Upper lobe of left lung (tissue), 6 donors: ENCODE measurements at regions not wholly inside any gene's neighbourhood (a gene's known extent, or its start where the extent isn't known, plus 50 kb on each side); places are given as distances from the start of the nearest gene placed in this dataset.

Experiments
- ATAC-seq, 2 donors: fragments of 200-7000 bp; cut with Tn5 transposase; one replicate each; pipeline ENCODE4 v1.9.1; 2022; ENCODE audit warnings: mild to moderate bottlenecking in 2 of 2, moderate library complexity in 2 of 2; ENCODE audit not compliant: low FRiP score in 2 of 2
- DNase-seq, 2 donors: peaks; one replicate each; pipeline ENCODE4 v3.0.0-alpha.2; 2019 to 2020
- H3K27ac ChIP-seq, 4 donors: fragments of 200-600 bp; sonication (generic); one replicate each; pipeline ENCODE4 v1.5.1; 2016 to 2019
- H3K27me3 ChIP-seq, 4 donors: fragments of 200-600 bp; sonication (generic); one replicate each; pipeline ENCODE4 v1.5.1; 2017 to 2019
- H3K36me3 ChIP-seq, 4 donors: fragments of 200-600 bp; sonication (generic); one replicate each; pipeline ENCODE4 v1.5.1; 2016 to 2019
- H3K4me1 ChIP-seq, 4 donors: fragments of 200-600 bp; sonication (generic); one replicate each; pipeline ENCODE4 v1.5.1; 2018 to 2019
- H3K4me3 ChIP-seq, 4 donors: fragments of 200-600 bp; sonication (generic); one replicate each; pipeline ENCODE4 v1.5.1; 2017 to 2019; ENCODE audit warnings: mild to moderate bottlenecking in 2 of 4, moderate library complexity in 1 of 4
- H3K9me3 ChIP-seq, 4 donors: fragments of 200-600 bp; sonication (generic); one replicate each; pipeline ENCODE4 v1.5.1; 2018 to 2019
- EP300 ChIP-seq, 4 donors: sonication (generic); formaldehyde crosslinking; IDR thresholded peaks; one replicate each; pipeline ENCODE4 v1.5.1; 2017; ENCODE audit warnings: antibody characterized with exemption in 4 of 4, control low read depth in 2 of 4
- POLR2A ChIP-seq, 4 donors: fragments of 450-650 bp; IDR thresholded peaks; one replicate each; pipeline ENCODE4 v1.5.1; 2016 to 2017; ENCODE audit warnings: antibody characterized with exemption in 4 of 4, mild to moderate bottlenecking in 2 of 4
- POLR2AphosphoS5 ChIP-seq, 2 donors: sonication (generic); formaldehyde crosslinking; IDR thresholded peaks; one replicate each; pipeline ENCODE4 v1.5.1; 2017; ENCODE audit warnings: antibody characterized with exemption in 2 of 2
- WGBS, 2 donors: methylation state at CpG; one replicate each; pipeline ENCODE4 v1.1.5; 2017 to 2018; 5-methylcytosine and 5-hydroxymethylcytosine counted together
- TF ChIP-seq, protein P1 (sequence below), 6 experiments: fragments of 450-650 bp in 4 of 6; fragments of 200-600 bp in 2 of 6; sonication (generic) in 2 of 6; IDR thresholded peaks; one replicate each; pipeline ENCODE4 v1.5.1; 2016 to 2019; ENCODE audit warnings: antibody characterized with exemption in 6 of 6
- donor health status: DM: no; HTN: no; CAD: no; lungs with moderate emphysema.
- donor health status: DM: no; HTN: yes; CAD: no; lungs with severe emphysema.

DNA sequence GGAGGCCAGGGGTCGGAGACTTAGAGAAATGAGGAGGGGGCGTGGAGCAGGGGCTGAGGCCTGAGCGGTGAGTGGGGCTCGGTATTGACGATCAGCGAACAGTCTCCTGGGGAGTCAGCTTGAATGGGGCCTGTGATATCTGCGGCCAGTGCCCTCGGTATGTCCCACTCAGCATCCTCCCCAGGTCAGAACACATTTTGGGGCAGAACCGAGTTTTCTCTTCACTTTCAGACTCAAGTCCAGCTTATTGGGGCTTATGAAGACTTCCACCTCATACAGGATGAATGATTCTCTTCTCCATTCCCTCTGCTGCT is 82.6 kb downstream of the RRM2 start:
- no peaks in the 10 kb centered on the region for H3K27me3 ChIP-seq
- H3K4me3 ChIP-seq = no peak overlapping the region
- TF ChIP-seq, protein P1, sequence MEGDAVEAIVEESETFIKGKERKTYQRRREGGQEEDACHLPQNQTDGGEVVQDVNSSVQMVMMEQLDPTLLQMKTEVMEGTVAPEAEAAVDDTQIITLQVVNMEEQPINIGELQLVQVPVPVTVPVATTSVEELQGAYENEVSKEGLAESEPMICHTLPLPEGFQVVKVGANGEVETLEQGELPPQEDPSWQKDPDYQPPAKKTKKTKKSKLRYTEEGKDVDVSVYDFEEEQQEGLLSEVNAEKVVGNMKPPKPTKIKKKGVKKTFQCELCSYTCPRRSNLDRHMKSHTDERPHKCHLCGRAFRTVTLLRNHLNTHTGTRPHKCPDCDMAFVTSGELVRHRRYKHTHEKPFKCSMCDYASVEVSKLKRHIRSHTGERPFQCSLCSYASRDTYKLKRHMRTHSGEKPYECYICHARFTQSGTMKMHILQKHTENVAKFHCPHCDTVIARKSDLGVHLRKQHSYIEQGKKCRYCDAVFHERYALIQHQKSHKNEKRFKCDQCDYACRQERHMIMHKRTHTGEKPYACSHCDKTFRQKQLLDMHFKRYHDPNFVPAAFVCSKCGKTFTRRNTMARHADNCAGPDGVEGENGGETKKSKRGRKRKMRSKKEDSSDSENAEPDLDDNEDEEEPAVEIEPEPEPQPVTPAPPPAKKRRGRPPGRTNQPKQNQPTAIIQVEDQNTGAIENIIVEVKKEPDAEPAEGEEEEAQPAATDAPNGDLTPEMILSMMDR (IDR thresholded peaks at IDR 0.05) = no peak
- TF ChIP-seq POLR2AphosphoS5 (IDR thresholded peaks at IDR 0.05) = no peak
- no peak for TF ChIP-seq POLR2A (IDR thresholded peaks at IDR 0.05)
- no peak for TF ChIP-seq EP300 (IDR thresholded peaks at IDR 0.05)
- H3K9me3 ChIP-seq = no peaks in the 10 kb centered on the region
- DNase-seq = no peak
- 93 to 98% methylated on average over 9 of the region's 9 CpGs for WGBS, 2 donors
- H3K27ac ChIP-seq = no peak overlapping the region
- H3K36me3 ChIP-seq = no peaks in the 10 kb centered on the region
- ATAC-seq = no peak
- no peaks in the 10 kb centered on the region for H3K4me1 ChIP-seq

- H3K27me3 ChIP-seq = no peaks in the 10 kb centered on the region
- no peak for DNase-seq
- H3K36me3 ChIP-seq = no peaks in the 10 kb centered on the region
- 86 to 90% methylated on average over 5 of the region's 5 CpGs for WGBS, 2 donors
- H3K4me1 ChIP-seq = no peaks in the 10 kb centered on the region
- TF ChIP-seq, protein P1 (IDR thresholded peaks at IDR 0.05) = no peak
- TF ChIP-seq EP300 (IDR thresholded peaks at IDR 0.05) = no peak
- no peak for TF ChIP-seq POLR2A (IDR thresholded peaks at IDR 0.05)
- no peak for TF ChIP-seq POLR2AphosphoS5 (IDR thresholded peaks at IDR 0.05)
- no peak overlapping the region for H3K27ac ChIP-seq
- ATAC-seq = no peak
- no peaks in the 10 kb centered on the region for H3K9me3 ChIP-seq
- H3K4me3 ChIP-seq = no peak overlapping the region
These were observed 86.2 kb downstream of the RRM2 start for GRCh38 chr2:10208736-10209135.

DNA sequence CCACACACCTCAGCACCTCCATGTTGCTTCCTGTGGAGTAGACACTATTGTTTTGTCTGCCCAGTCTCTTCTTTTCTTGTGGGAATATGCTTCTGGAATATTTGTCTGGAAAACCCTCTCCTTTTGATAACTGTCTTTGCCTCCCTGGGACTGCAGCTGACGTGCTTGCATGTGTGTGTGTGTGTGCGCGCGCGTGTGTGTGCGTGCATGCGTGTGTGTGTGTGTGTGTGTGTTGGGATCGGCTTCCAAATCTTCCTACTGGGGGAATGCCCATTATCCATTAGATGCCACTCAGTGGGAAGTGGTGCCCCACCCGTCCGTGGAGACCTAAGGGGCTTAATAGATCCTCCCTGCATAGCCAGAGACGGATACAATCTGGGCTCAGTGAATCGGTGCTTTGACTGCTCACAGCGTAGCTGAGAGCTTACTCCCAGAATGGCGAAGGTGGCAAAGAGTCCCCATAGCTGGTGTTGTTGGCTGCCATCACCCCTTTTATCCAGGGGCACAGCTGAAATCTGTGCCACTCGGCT is 86.9 kb downstream of the RRM2 start:
- ATAC-seq (no peak), DNase-seq (no peak)
- Histone ChIP-seq H3K4me3 (no peak overlapping the region), H3K27ac (no peak overlapping the region), H3K4me1 (no peaks in the 10 kb centered on the region), H3K36me3 (no peaks in the 10 kb centered on the region), H3K27me3 (no peaks in the 10 kb centered on the region), H3K9me3 (no peaks in the 10 kb centered on the region)
- 89 to 91% methylated on average over 14 to 15 of the region's 15 CpGs for WGBS, 2 donors
- no peak for TF ChIP-seq POLR2AphosphoS5 (IDR thresholded peaks at IDR 0.05)

- H3K36me3 ChIP-seq = no peaks in the 10 kb centered on the region
- DNase-seq (no peak), ATAC-seq (no peak)
- H3K9me3 ChIP-seq = no peaks in the 10 kb centered on the region
- H3K27me3 ChIP-seq = no peaks in the 10 kb centered on the region
- no peaks in the 10 kb centered on the region for H3K4me1 ChIP-seq
- TF ChIP-seq POLR2AphosphoS5 (IDR thresholded peaks at IDR 0.05) (no peak), POLR2A (IDR thresholded peaks at IDR 0.05) (no peak), EP300 (IDR thresholded peaks at IDR 0.05) (no peak)
- TF ChIP-seq, protein P1 (IDR thresholded peaks at IDR 0.05) = no peak
- WGBS, 2 donors = 96 to 100% methylated on average over 4 to 6 of the region's 6 CpGs
- H3K27ac ChIP-seq = no peak overlapping the region
- no peak overlapping the region for H3K4me3 ChIP-seq
These were observed 87.8 kb downstream of the RRM2 start for GRCh38 chr2:10210336-10210735.

GRCh38 chr2:10211844-10212422 is 89.4 kb downstream of the RRM2 start:
- WGBS, 2 donors = 93 to 94% methylated on average over 6 of the region's 6 CpGs

More at GRCh38 chr2:10211844-10212422, 89.4 kb downstream of the RRM2 start:
- Histone ChIP-seq H3K27ac (no peak overlapping the region), H3K9me3 (no peaks in the 10 kb centered on the region), H3K4me3 (no peak overlapping the region), H3K36me3 (no peaks in the 10 kb centered on the region), H3K4me1 (no peaks in the 10 kb centered on the region), H3K27me3 (no peaks in the 10 kb centered on the region)
- DNase-seq = no peak
- ATAC-seq = no peak
- no peak for TF ChIP-seq EP300 (IDR thresholded peaks at IDR 0.05)
- TF ChIP-seq, protein P1 (IDR thresholded peaks at IDR 0.05) = no peak
